G401 (cell line): ENCODE measurements at regions not wholly inside any gene's neighbourhood (a gene's known extent, or its start where the extent isn't known, plus 50 kb on each side); places are given as distances from the start of the nearest gene placed in this dataset.
"Not testable (repeated sequence)": the region's sequence is repeated elsewhere in the genome, so short reads cannot be mapped to it uniquely, and the experiment has no call there.

Source experiments
- DNase-seq: peaks from one replicate; pipeline ENCODE4 v3.0.0-alpha.2; 2015; ENCODE audit warnings: low spot score
- in situ Hi-C: cut with HindIII; loops from 2 replicates; pipeline ENCODE4 v1.10.0; 2016; ENCODE audit warnings: low sequenced_read_pairs, mixed read lengths

GRCh38 chrX:67213686-67214085, 330.1 kb upstream of the AR start:
- DNase-seq, in situ Hi-C loops: not testable (repeated sequence)

- in situ Hi-C loops, result no loop called here
- no peak for DNase-seq
These were observed 335.9 kb upstream of the AR start for GRCh38 chrX:67207912-67208311.

- in situ Hi-C loops, result no loop called here
- DNase-seq, result no peak
These were observed 384.4 kb upstream of the AR start for GRCh38 chrX:67159437-67159836.

GRCh38 chrX:67114635-67115034, 429.2 kb upstream of the AR start:
- DNase-seq, result no peak
- in situ Hi-C loops, result no loop called here

GRCh38 chrX:67105758-67106116, 438.1 kb upstream of the AR start:
- in situ Hi-C loops, result no loop called here
- DNase-seq, result no peak

GRCh38 chrX:67104982-67105757, 438.7 kb upstream of the AR start:
- no peak for DNase-seq
- in situ Hi-C loops, result no loop called here

- no peak for DNase-seq
- in situ Hi-C loops, result no loop called here
These were observed 443.6 kb upstream of the AR start for GRCh38 chrX:67100031-67100884.

GRCh38 chrX:67094061-67094460, 449.8 kb upstream of the AR start:
- DNase-seq, result no peak
- in situ Hi-C loops, result no loop called here

- in situ Hi-C loops, result no loop called here
These were observed 411.9 kb upstream of the EDA2R start for GRCh38 chrX:67050760-67051159.

GRCh38 chrX:67044866-67045265, 406.0 kb upstream of the EDA2R start:
- DNase-seq, result no peak
- in situ Hi-C loops, result no loop called here

More at GRCh38 chrX:67050760-67051159, 411.9 kb upstream of the EDA2R start:
- no peak for DNase-seq

GRCh38 chrX:67044029-67044653, 405.3 kb upstream of the EDA2R start:
- no peak for DNase-seq
- in situ Hi-C loops, result no loop called here

GRCh38 chrX:67004451-67004850, 365.6 kb upstream of the EDA2R start:
- DNase-seq, result no peak
- in situ Hi-C loops, result no loop called here

- no peak for DNase-seq
- in situ Hi-C loops, result no loop called here
These were observed 355.9 kb upstream of the EDA2R start for GRCh38 chrX:66994729-66995128.

- in situ Hi-C loops, result not testable (repeated sequence)
These were observed 353.2 kb upstream of the EDA2R start for GRCh38 chrX:66992077-66992476.

GRCh38 chrX:66988331-66988730, 349.5 kb upstream of the EDA2R start:
- no peak for DNase-seq
- in situ Hi-C loops, result no loop called here

More at GRCh38 chrX:66992077-66992476, 353.2 kb upstream of the EDA2R start:
- not testable (repeated sequence) for DNase-seq

GRCh38 chrX:66961665-66962064, 322.8 kb upstream of the EDA2R start:
- no peak for DNase-seq
- in situ Hi-C loops, result no loop called here

GRCh38 chrX:66931713-66932112, 292.8 kb upstream of the EDA2R start:
- in situ Hi-C loops, result no loop called here

GRCh38 chrX:66930516-66930915, 291.6 kb upstream of the EDA2R start:
- DNase-seq, in situ Hi-C loops: not testable (repeated sequence)

More at GRCh38 chrX:66931713-66932112, 292.8 kb upstream of the EDA2R start:
- no peak for DNase-seq

GRCh38 chrX:66920296-66920695, 281.4 kb upstream of the EDA2R start:
- no peak for DNase-seq
- in situ Hi-C loops, result no loop called here

- no peak for DNase-seq
- in situ Hi-C loops, result no loop called here
These were observed 280.5 kb upstream of the EDA2R start for GRCh38 chrX:66919280-66919832.
